Astrocyte (in vitro differentiated cells and primary cell): ENCODE measurements at regions not wholly inside any gene's neighbourhood (a gene's known extent, or its start where the extent isn't known, plus 50 kb on each side); places are given as distances from the start of the nearest gene placed in this dataset.

Experiments used
- EZH2 ChIP-seq: IDR thresholded peaks from 2 replicates; pipeline ENCODE4 v1.6.1; 2012; ENCODE audit warnings: mild to moderate bottlenecking, low read length, inconsistent platforms; ENCODE audit not compliant: insufficient read depth
- TF ChIP-seq, protein P1 (sequence below): IDR thresholded peaks from 2 replicates; pipeline ENCODE4 v1.5.1; 2011; ENCODE audit warnings: low read depth, mild to moderate bottlenecking, inconsistent platforms, low read length, moderate library complexity; ENCODE audit not compliant: insufficient read depth

DNA sequence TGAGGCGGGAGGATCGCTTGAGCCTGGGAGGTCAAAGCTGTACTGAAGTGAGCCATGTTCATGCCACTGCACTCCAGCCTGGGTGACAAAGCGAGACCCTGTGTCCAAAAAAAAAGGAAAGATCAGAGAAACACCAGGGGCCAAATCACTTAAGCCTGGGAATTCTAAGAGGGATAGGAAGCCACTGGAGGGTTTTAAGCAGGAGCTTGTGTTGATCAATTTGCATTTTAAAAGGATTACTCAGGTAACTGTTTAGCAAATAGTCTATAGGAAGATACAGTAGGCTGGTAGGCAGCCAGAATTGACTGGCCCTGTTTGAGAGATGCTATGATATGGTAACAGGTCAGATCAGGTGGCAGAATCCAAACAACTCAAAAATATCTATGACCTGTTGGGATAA is 162.7 kb downstream of the SPTSSA start:
- TF ChIP-seq, protein P1, sequence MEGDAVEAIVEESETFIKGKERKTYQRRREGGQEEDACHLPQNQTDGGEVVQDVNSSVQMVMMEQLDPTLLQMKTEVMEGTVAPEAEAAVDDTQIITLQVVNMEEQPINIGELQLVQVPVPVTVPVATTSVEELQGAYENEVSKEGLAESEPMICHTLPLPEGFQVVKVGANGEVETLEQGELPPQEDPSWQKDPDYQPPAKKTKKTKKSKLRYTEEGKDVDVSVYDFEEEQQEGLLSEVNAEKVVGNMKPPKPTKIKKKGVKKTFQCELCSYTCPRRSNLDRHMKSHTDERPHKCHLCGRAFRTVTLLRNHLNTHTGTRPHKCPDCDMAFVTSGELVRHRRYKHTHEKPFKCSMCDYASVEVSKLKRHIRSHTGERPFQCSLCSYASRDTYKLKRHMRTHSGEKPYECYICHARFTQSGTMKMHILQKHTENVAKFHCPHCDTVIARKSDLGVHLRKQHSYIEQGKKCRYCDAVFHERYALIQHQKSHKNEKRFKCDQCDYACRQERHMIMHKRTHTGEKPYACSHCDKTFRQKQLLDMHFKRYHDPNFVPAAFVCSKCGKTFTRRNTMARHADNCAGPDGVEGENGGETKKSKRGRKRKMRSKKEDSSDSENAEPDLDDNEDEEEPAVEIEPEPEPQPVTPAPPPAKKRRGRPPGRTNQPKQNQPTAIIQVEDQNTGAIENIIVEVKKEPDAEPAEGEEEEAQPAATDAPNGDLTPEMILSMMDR = no peak
- TF ChIP-seq EZH2 = no peak
